ENCODE measurements at regions not wholly inside any gene's neighbourhood (a gene's known extent, or its start where the extent isn't known, plus 50 kb on each side); places are given as distances from the start of the nearest gene placed in this dataset.

GRCh38 chr5:17944046-17944445 lies 309.8 kb downstream of the TAF11L14 start:
- TF ChIP-seq POLR2A (IDR thresholded peaks at IDR 0.05; ENCODE audit: low read depth, low read length) (no peak), CHD1 (IDR thresholded peaks at IDR 0.05; ENCODE audit: low read depth, low read length) (no peak), USF2 (IDR thresholded peaks at IDR 0.05; ENCODE audit: low read depth, low read length) (no peak), CTCF (conservative IDR thresholded peaks at IDR 0.05; ENCODE audit: low read depth, low read length) (no peak), MAFK (IDR thresholded peaks at IDR 0.05; ENCODE audit: low read depth, low read length) (no peak), RAD21 (IDR thresholded peaks at IDR 0.05; ENCODE audit: low read length) (no peak)

Measured in IMR-90 (cell line).